ENCODE measurements at regions not wholly inside any gene's neighbourhood (a gene's known extent, or its start where the extent isn't known, plus 50 kb on each side); places are given as distances from the start of the nearest gene placed in this dataset.

DNA sequence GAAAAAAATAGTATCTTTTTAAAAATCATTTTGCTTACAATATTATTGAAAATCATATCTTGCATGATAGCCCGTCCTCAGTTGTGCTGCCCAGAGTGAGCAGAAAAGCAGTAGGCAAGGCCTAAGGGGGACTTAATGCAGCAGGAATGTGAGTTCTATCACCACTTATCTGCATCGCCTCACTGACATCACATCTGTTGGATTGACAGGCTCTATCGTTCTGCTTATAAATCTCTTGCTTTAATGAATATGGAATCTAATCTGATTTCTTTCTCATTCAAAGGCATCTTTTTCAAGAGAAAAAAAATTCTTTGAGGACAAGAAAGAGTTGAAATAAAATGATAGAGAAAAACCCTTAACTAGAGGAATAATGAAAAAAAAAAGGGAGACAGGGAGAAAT, 249.9 kb downstream of the PAPSS1 start:
- Histone ChIP-seq H3K79me2 (ENCODE audit: control insufficient read depth, low read length) (no peaks in the 10 kb centered on the region), H3K9me3 (ENCODE audit: control insufficient read depth, insufficient read depth, low read length) (no peaks in the 10 kb centered on the region), H3F3A (ENCODE audit: control insufficient read depth, insufficient read depth) (no peaks in the 10 kb centered on the region), H3K36me3 (ENCODE audit: control insufficient read depth, low read length) (no peaks in the 10 kb centered on the region), H3K9me2 (replicated peaks; ENCODE audit: control insufficient read depth, low read length) (no peaks in the 10 kb centered on the region), H3K4me2 (ENCODE audit: low read length) (no peak overlapping the region), H3K27me3 (ENCODE audit: control insufficient read depth, low read length) (no peaks in the 10 kb centered on the region), H4K20me1 (ENCODE audit: control insufficient read depth, insufficient read depth, low read depth, low read length) (no peaks in the 10 kb centered on the region), H3K27ac (ENCODE audit: low read depth, low read length) (no peak overlapping the region), H3K4me3 (ENCODE audit: low read length) (no peak overlapping the region), H3K4me1 (ENCODE audit: control insufficient read depth, low read length) (no peaks in the 10 kb centered on the region)
- no peak for TF ChIP-seq EZH2phosphoT487 (IDR thresholded peaks at IDR 0.05; ENCODE audit: borderline replicate concordance, low read length)
- TF ChIP-seq, protein P1, sequence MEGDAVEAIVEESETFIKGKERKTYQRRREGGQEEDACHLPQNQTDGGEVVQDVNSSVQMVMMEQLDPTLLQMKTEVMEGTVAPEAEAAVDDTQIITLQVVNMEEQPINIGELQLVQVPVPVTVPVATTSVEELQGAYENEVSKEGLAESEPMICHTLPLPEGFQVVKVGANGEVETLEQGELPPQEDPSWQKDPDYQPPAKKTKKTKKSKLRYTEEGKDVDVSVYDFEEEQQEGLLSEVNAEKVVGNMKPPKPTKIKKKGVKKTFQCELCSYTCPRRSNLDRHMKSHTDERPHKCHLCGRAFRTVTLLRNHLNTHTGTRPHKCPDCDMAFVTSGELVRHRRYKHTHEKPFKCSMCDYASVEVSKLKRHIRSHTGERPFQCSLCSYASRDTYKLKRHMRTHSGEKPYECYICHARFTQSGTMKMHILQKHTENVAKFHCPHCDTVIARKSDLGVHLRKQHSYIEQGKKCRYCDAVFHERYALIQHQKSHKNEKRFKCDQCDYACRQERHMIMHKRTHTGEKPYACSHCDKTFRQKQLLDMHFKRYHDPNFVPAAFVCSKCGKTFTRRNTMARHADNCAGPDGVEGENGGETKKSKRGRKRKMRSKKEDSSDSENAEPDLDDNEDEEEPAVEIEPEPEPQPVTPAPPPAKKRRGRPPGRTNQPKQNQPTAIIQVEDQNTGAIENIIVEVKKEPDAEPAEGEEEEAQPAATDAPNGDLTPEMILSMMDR (IDR thresholded peaks at IDR 0.05; ENCODE audit: low read depth, low read length, poor library complexity, severe bottlenecking), result no peak

DNA sequence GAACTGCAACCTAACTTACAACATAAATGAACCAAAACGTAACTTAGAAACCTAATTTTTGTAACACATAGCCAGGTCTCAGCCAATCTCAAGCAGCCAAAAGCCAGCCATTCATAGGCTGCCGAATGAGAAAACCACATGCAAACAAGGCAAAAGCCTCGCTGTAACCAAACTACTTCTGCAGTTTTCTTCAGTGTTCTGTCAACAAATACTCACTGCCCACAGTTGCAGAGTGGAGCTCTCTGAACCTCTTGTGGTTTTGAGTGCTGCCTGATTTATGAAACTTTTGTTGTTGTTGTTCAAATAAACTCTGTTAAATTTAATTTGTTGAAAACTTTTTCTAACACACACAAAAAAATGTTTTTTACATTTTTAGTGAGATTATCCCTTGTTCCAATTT, 251.2 kb downstream of the PAPSS1 start:
- Histone ChIP-seq H3K9me3 (ENCODE audit: control insufficient read depth, insufficient read depth, low read length) (no peaks in the 10 kb centered on the region), H3K4me2 (ENCODE audit: low read length) (no peak overlapping the region), H3K36me3 (ENCODE audit: control insufficient read depth, low read length) (no peaks in the 10 kb centered on the region), H3K27ac (ENCODE audit: low read depth, low read length) (no peak overlapping the region), H3K79me2 (ENCODE audit: control insufficient read depth, low read length) (no peaks in the 10 kb centered on the region), H4K20me1 (ENCODE audit: control insufficient read depth, insufficient read depth, low read depth, low read length) (no peaks in the 10 kb centered on the region), H3K4me3 (ENCODE audit: low read length) (no peak overlapping the region), H3F3A (ENCODE audit: control insufficient read depth, insufficient read depth) (no peaks in the 10 kb centered on the region), H3K4me1 (ENCODE audit: control insufficient read depth, low read length) (no peaks in the 10 kb centered on the region), H3K9me2 (replicated peaks; ENCODE audit: control insufficient read depth, low read length) (no peaks in the 10 kb centered on the region), H3K27me3 (ENCODE audit: control insufficient read depth, low read length) (no peaks in the 10 kb centered on the region)
- no peak for TF ChIP-seq EZH2phosphoT487 (IDR thresholded peaks at IDR 0.05; ENCODE audit: borderline replicate concordance, low read length)
- TF ChIP-seq, protein P1 (IDR thresholded peaks at IDR 0.05; ENCODE audit: low read depth, low read length, poor library complexity, severe bottlenecking), result no peak

DNA sequence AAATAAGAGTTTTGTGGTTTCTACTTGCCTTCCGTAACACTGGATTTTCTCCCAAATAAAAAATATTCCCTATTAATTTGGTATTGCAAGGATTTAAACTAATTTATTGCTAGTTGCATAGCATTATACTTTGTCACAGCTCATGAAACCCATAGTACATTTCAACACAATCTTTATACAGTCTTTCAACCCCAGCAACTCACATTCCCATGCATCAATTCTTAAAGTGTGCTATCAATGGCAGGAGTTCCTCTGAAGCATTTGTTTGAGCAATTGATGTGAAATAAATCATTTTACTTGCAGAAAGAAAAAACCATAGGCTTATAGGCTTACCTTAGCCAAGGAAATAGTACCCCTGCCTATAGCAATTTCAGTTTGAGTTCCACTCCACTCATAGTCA, 251.9 kb downstream of the PAPSS1 start:
- no peak overlapping the region for H3K4me3 ChIP-seq (ENCODE audit: low read length)
- no peak for TF ChIP-seq EZH2phosphoT487 (IDR thresholded peaks at IDR 0.05; ENCODE audit: borderline replicate concordance, low read length)
- TF ChIP-seq, protein P1 (IDR thresholded peaks at IDR 0.05; ENCODE audit: low read depth, low read length, poor library complexity, severe bottlenecking), result no peak
- no peaks in the 10 kb centered on the region for H3K4me1 ChIP-seq (ENCODE audit: control insufficient read depth, low read length)
- H4K20me1 ChIP-seq (ENCODE audit: control insufficient read depth, insufficient read depth, low read depth, low read length), result no peaks in the 10 kb centered on the region
- H3K36me3 ChIP-seq (ENCODE audit: control insufficient read depth, low read length), result no peaks in the 10 kb centered on the region
- H3K4me2 ChIP-seq (ENCODE audit: low read length), result no peak overlapping the region
- H3K9me2 ChIP-seq (replicated peaks; ENCODE audit: control insufficient read depth, low read length), result no peaks in the 10 kb centered on the region
- H3F3A ChIP-seq (ENCODE audit: control insufficient read depth, insufficient read depth), result no peaks in the 10 kb centered on the region
- no peak overlapping the region for H3K27ac ChIP-seq (ENCODE audit: low read depth, low read length)
- H3K27me3 ChIP-seq (ENCODE audit: control insufficient read depth, low read length), result no peaks in the 10 kb centered on the region
- H3K79me2 ChIP-seq (ENCODE audit: control insufficient read depth, low read length), result no peaks in the 10 kb centered on the region
- H3K9me3 ChIP-seq (ENCODE audit: control insufficient read depth, insufficient read depth, low read length), result no peaks in the 10 kb centered on the region

DNA sequence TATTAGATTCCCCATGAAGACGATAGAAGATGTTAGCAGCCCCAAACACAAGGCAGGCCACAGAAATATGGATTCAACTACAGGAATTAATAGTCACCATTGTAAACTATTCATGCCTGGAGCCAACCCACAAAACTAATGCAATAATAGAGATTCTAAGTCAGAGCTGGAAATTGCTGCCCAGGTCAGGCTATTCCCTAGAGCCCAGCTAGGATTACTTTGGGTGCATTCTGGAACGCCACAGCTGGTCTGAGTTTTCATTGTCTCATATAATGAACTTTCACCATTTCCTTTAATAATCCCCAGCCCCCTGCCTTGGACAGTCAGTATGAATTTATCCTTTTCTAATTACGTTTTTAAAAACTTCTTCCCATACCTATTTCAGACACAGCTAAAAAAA, 252.6 kb downstream of the PAPSS1 start:
- Histone ChIP-seq H3K79me2 (ENCODE audit: control insufficient read depth, low read length) (no peaks in the 10 kb centered on the region), H3K27ac (ENCODE audit: low read depth, low read length) (no peak overlapping the region), H3K4me1 (ENCODE audit: control insufficient read depth, low read length) (no peaks in the 10 kb centered on the region), H3K9me2 (replicated peaks; ENCODE audit: control insufficient read depth, low read length) (no peaks in the 10 kb centered on the region), H3K4me3 (ENCODE audit: low read length) (no peak overlapping the region), H4K20me1 (ENCODE audit: control insufficient read depth, insufficient read depth, low read depth, low read length) (no peaks in the 10 kb centered on the region), H3K4me2 (ENCODE audit: low read length) (no peak overlapping the region), H3K27me3 (ENCODE audit: control insufficient read depth, low read length) (no peaks in the 10 kb centered on the region), H3F3A (ENCODE audit: control insufficient read depth, insufficient read depth) (no peaks in the 10 kb centered on the region), H3K9me3 (ENCODE audit: control insufficient read depth, insufficient read depth, low read length) (no peaks in the 10 kb centered on the region), H3K36me3 (ENCODE audit: control insufficient read depth, low read length) (no peaks in the 10 kb centered on the region)
- TF ChIP-seq, protein P1 (IDR thresholded peaks at IDR 0.05; ENCODE audit: low read depth, low read length, poor library complexity, severe bottlenecking), result no peak
- no peak for TF ChIP-seq EZH2phosphoT487 (IDR thresholded peaks at IDR 0.05; ENCODE audit: borderline replicate concordance, low read length)

Data from DOHH2 (cell line).